ENCODE measurements at regions not wholly inside any gene's neighbourhood (a gene's known extent, or its start where the extent isn't known, plus 50 kb on each side); places are given as distances from the start of the nearest gene placed in this dataset.

GRCh38 chr5:152953788-152954483 lies 536.5 kb upstream of the GRIA1 start:
- Histone ChIP-seq H3K4me3 (no peak overlapping the region), H3K9me3 (no peaks in the 10 kb centered on the region), H3K4me1 (no peaks in the 10 kb centered on the region), H3K27me3 (no peaks in the 10 kb centered on the region), H3K4me2 (no peak overlapping the region), H3K9ac (no peak overlapping the region), H3K27ac (no peak overlapping the region), H4K20me1 (no peaks in the 10 kb centered on the region), H3K36me3 (no peaks in the 10 kb centered on the region)
- no peak for TF ChIP-seq Cebpa-rat (IDR thresholded peaks at IDR 0.05)

GRCh38 chr5:152956943-152957613 lies 533.4 kb upstream of the GRIA1 start:
- no peak for TF ChIP-seq Cebpa-rat (IDR thresholded peaks at IDR 0.05)
- no peaks in the 10 kb centered on the region for H3K27me3 ChIP-seq
- H3K9ac ChIP-seq, result no peak overlapping the region

GRCh38 chr5:152978141-152978835 lies 512.2 kb upstream of the GRIA1 start:
- no peak overlapping the region for H3K27ac ChIP-seq
- H3K9me3 ChIP-seq, result peaks cover 8% of the 10 kb centered on the region
- no peak overlapping the region for H3K4me2 ChIP-seq
- H3K27me3 ChIP-seq, result no peaks in the 10 kb centered on the region
- H3K4me3 ChIP-seq, result no peak overlapping the region
- no peak for TF ChIP-seq Cebpa-rat (IDR thresholded peaks at IDR 0.05)
- H4K20me1 ChIP-seq, result no peaks in the 10 kb centered on the region
- no peaks in the 10 kb centered on the region for H3K36me3 ChIP-seq
- no peaks in the 10 kb centered on the region for H3K4me1 ChIP-seq
- no peak overlapping the region for H3K9ac ChIP-seq

More at GRCh38 chr5:152956943-152957613, 533.4 kb upstream of the GRIA1 start:
- Histone ChIP-seq H3K27ac (no peak overlapping the region), H3K36me3 (no peaks in the 10 kb centered on the region), H3K4me2 (no peak overlapping the region), H3K4me3 (no peak overlapping the region), H3K9me3 (no peaks in the 10 kb centered on the region), H4K20me1 (no peaks in the 10 kb centered on the region), H3K4me1 (no peaks in the 10 kb centered on the region)

- no peak overlapping the region for H3K4me3 ChIP-seq
- no peak for TF ChIP-seq Cebpa-rat (IDR thresholded peaks at IDR 0.05)
Observed at GRCh38 chr5:152987131-152987530, 503.3 kb upstream of the GRIA1 start.

GRCh38 chr5:152990217-152990616 lies 500.3 kb upstream of the GRIA1 start:
- Histone ChIP-seq H3K9ac (no peak overlapping the region), H4K20me1 (no peaks in the 10 kb centered on the region), H3K4me2 (no peak overlapping the region), H3K27ac (no peak overlapping the region), H3K9me3 (no peaks in the 10 kb centered on the region), H3K27me3 (no peaks in the 10 kb centered on the region), H3K4me3 (no peak overlapping the region), H3K4me1 (no peaks in the 10 kb centered on the region), H3K36me3 (no peaks in the 10 kb centered on the region)
- no peak for TF ChIP-seq Cebpa-rat (IDR thresholded peaks at IDR 0.05)

More at GRCh38 chr5:152987131-152987530, 503.3 kb upstream of the GRIA1 start:
- Histone ChIP-seq H3K9ac (no peak overlapping the region), H3K9me3 (no peaks in the 10 kb centered on the region), H3K36me3 (no peaks in the 10 kb centered on the region), H3K4me2 (no peak overlapping the region), H4K20me1 (no peaks in the 10 kb centered on the region), H3K27me3 (no peaks in the 10 kb centered on the region), H3K27ac (no peak overlapping the region), H3K4me1 (no peaks in the 10 kb centered on the region)

GRCh38 chr5:152990649-152991048 lies 499.8 kb upstream of the GRIA1 start:
- TF ChIP-seq Cebpa-rat (IDR thresholded peaks at IDR 0.05), result no peak
- Histone ChIP-seq H3K36me3 (no peaks in the 10 kb centered on the region), H4K20me1 (no peaks in the 10 kb centered on the region)

GRCh38 chr5:152994033-152994680 lies 496.3 kb upstream of the GRIA1 start:
- Histone ChIP-seq H3K4me2 (no peak overlapping the region), H3K9me3 (no peaks in the 10 kb centered on the region), H3K4me1 (no peaks in the 10 kb centered on the region), H3K4me3 (no peak overlapping the region), H3K36me3 (no peaks in the 10 kb centered on the region), H4K20me1 (no peaks in the 10 kb centered on the region), H3K9ac (no peak overlapping the region), H3K27me3 (no peaks in the 10 kb centered on the region), H3K27ac (no peak overlapping the region)
- no peak for TF ChIP-seq Cebpa-rat (IDR thresholded peaks at IDR 0.05)

More at GRCh38 chr5:152990649-152991048, 499.8 kb upstream of the GRIA1 start:
- Histone ChIP-seq H3K4me1 (no peaks in the 10 kb centered on the region), H3K27ac (no peak overlapping the region), H3K9me3 (no peaks in the 10 kb centered on the region), H3K27me3 (no peaks in the 10 kb centered on the region), H3K4me2 (no peak overlapping the region), H3K4me3 (no peak overlapping the region), H3K9ac (no peak overlapping the region)

- no peaks in the 10 kb centered on the region for H3K36me3 ChIP-seq
- no peaks in the 10 kb centered on the region for H3K4me1 ChIP-seq
- no peak for TF ChIP-seq Cebpa-rat (IDR thresholded peaks at IDR 0.05)
- no peak overlapping the region for H3K4me3 ChIP-seq
- H3K27me3 ChIP-seq, result no peaks in the 10 kb centered on the region
- no peak overlapping the region for H3K9ac ChIP-seq
- H4K20me1 ChIP-seq, result no peaks in the 10 kb centered on the region
- H3K4me2 ChIP-seq, result no peak overlapping the region
- H3K9me3 ChIP-seq, result no peaks in the 10 kb centered on the region
- no peak overlapping the region for H3K27ac ChIP-seq
Observed at GRCh38 chr5:152995214-152995725, 495.2 kb upstream of the GRIA1 start.

GRCh38 chr5:153005711-153006110 lies 484.8 kb upstream of the GRIA1 start:
- TF ChIP-seq Cebpa-rat (IDR thresholded peaks at IDR 0.05), result no peak
- Histone ChIP-seq H3K4me3 (no peak overlapping the region), H3K27me3 (no peaks in the 10 kb centered on the region), H4K20me1 (no peaks in the 10 kb centered on the region), H3K9me3 (peaks cover 12% of the 10 kb centered on the region), H3K4me1 (no peaks in the 10 kb centered on the region), H3K4me2 (no peak overlapping the region), H3K9ac (no peak overlapping the region), H3K36me3 (no peaks in the 10 kb centered on the region), H3K27ac (no peak overlapping the region)
